Hepatocyte (in vitro differentiated cells): ENCODE measurements at regions not wholly inside any gene's neighbourhood (a gene's known extent, or its start where the extent isn't known, plus 50 kb on each side); places are given as distances from the start of the nearest gene placed in this dataset.

Source experiments
- DNase-seq: peaks from one replicate; pipeline ENCODE4 v3.0.0-alpha.2; 2016; ENCODE audit warnings: low spot score
- H2AFZ ChIP-seq: fragments of 200-600 bp; sonication (generic); 2 replicates; pipeline ENCODE4 v1.6.0; 2016; ENCODE audit warnings: antibody characterized with exemption, mild to moderate bottlenecking
- H3K27ac ChIP-seq: fragments of 200-600 bp; sonication (generic); 2 replicates; pipeline ENCODE4 v1.5.1; 2016; ENCODE audit warnings: mild to moderate bottlenecking
- H3K27me3 ChIP-seq: fragments of 200-600 bp; sonication (generic); 2 replicates; pipeline ENCODE4 v1.6.1; 2016
- H3K36me3 ChIP-seq: fragments of 200-600 bp; sonication (generic); replicated peaks from 2 replicates; pipeline ENCODE4 v1.5.1; 2016; ENCODE audit warnings: low read depth; ENCODE audit not compliant: insufficient read depth
- H3K4me1 ChIP-seq: fragments of 200-600 bp; sonication (generic); 2 replicates; pipeline ENCODE4 v1.5.1; 2016; ENCODE audit warnings: mild to moderate bottlenecking, moderate library complexity; ENCODE audit not compliant: insufficient read depth
- H3K4me2 ChIP-seq: fragments of 200-600 bp; sonication (generic); 2 replicates; pipeline ENCODE4 v1.6.0; 2016
- H3K4me3 ChIP-seq: fragments of 200-600 bp; sonication (generic); 2 replicates; pipeline ENCODE4 v1.5.1; 2016; ENCODE audit warnings: mild to moderate bottlenecking
- H3K79me2 ChIP-seq: fragments of 200-600 bp; sonication (generic); 2 replicates; pipeline ENCODE4 v1.6.0; 2017; ENCODE audit warnings: mild to moderate bottlenecking
- H3K9me2 ChIP-seq: fragments of 200-600 bp; sonication (generic); replicated peaks from 2 replicates; pipeline ENCODE4 v1.6.0; 2017; ENCODE audit warnings: mild to moderate bottlenecking; ENCODE audit not compliant: insufficient read depth
- H3K9me3 ChIP-seq: fragments of 200-600 bp; sonication (generic); 2 replicates; pipeline ENCODE4 v1.5.1; 2016; ENCODE audit warnings: low read depth, mild to moderate bottlenecking
- H4K20me1 ChIP-seq: fragments of 200-600 bp; sonication (generic); 2 replicates; pipeline ENCODE4 v1.6.0; 2016; ENCODE audit warnings: mild to moderate bottlenecking; ENCODE audit not compliant: insufficient read depth, poor library complexity, severe bottlenecking
- EZH2 ChIP-seq: fragments of 200-600 bp; sonication (generic); IDR thresholded peaks from 2 replicates; pipeline ENCODE4 v1.6.1; 2016; ENCODE audit warnings: antibody characterized with exemption, mild to moderate bottlenecking, borderline replicate concordance
- EZH2phosphoT487 ChIP-seq: fragments of 200-600 bp; sonication (generic); IDR thresholded peaks from one replicate; pipeline ENCODE4 v1.6.1; 2018; ENCODE audit warnings: antibody characterized with exemption, mild to moderate bottlenecking, low read depth, moderate library complexity; ENCODE audit not compliant: unreplicated experiment, severe bottlenecking
- WGBS: methylation state at CpG from one replicate; pipeline ENCODE4 v1.1.6; 2016; ENCODE audit warnings: low lambda C conversion rate; ENCODE audit errors: missing lambda C conversion rate; 5-methylcytosine and 5-hydroxymethylcytosine counted together
- TF ChIP-seq, protein P1 (sequence below): fragments of 200-600 bp; sonication (generic); IDR thresholded peaks from 2 replicates; pipeline ENCODE4 v1.5.1; 2016; ENCODE audit warnings: antibody characterized with exemption, mild to moderate bottlenecking; ENCODE audit not compliant: poor library complexity

DNA sequence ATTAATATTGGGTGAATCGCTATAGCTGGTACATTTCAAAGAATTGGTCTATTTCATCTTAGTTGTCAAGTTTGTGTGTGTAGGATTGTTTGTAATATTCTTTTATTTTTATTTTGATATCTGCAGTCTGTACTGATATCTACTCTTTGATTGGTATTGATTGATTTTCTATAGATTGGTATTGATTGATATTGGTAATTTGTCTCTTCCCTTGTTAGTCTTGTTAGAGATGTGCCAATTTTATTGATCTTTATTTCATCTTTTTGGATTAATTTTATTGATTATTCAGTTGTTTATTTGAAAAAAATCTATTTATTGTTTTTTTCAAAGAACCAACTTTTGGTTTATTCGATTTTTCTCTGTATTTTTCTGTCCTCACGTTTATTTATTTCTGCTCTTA lies 61.4 kb downstream of the TM2D3 start:
- TF ChIP-seq, protein P1, sequence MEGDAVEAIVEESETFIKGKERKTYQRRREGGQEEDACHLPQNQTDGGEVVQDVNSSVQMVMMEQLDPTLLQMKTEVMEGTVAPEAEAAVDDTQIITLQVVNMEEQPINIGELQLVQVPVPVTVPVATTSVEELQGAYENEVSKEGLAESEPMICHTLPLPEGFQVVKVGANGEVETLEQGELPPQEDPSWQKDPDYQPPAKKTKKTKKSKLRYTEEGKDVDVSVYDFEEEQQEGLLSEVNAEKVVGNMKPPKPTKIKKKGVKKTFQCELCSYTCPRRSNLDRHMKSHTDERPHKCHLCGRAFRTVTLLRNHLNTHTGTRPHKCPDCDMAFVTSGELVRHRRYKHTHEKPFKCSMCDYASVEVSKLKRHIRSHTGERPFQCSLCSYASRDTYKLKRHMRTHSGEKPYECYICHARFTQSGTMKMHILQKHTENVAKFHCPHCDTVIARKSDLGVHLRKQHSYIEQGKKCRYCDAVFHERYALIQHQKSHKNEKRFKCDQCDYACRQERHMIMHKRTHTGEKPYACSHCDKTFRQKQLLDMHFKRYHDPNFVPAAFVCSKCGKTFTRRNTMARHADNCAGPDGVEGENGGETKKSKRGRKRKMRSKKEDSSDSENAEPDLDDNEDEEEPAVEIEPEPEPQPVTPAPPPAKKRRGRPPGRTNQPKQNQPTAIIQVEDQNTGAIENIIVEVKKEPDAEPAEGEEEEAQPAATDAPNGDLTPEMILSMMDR = no peak
- no peak for TF ChIP-seq EZH2phosphoT487
- no peak for TF ChIP-seq EZH2

DNA sequence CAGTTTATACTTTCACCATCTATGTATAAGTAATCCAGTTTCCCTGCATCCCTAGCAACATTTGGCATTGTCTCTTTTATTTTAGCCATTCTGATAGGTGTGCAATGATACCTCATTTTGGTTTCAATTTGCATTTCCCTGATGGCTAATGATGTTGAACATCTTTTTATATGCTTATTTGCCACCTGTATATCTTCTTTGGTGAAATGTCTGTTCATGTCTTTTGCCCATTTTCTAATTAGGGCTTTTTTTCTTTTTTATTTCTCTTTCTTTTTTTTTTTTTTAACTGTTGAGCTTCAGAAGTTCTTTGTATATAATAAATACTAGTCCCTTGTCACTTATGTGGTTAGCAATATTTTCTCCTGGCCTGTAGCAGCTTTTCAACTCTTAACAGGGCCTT lies 68.9 kb downstream of the TM2D3 start:
- no peak overlapping the region for H3K4me3 ChIP-seq
- no peaks in the 10 kb centered on the region for H3K9me3 ChIP-seq
- H2AFZ ChIP-seq = no peak overlapping the region
- no peaks in the 10 kb centered on the region for H3K27me3 ChIP-seq
- TF ChIP-seq EZH2 = no peak
- TF ChIP-seq EZH2phosphoT487 = no peak
- TF ChIP-seq, protein P1 = no peak
- no peaks in the 10 kb centered on the region for H3K4me1 ChIP-seq
- H3K4me2 ChIP-seq = no peak overlapping the region
- DNase-seq = no peak
- H3K36me3 ChIP-seq = no peaks in the 10 kb centered on the region
- no peak overlapping the region for H3K27ac ChIP-seq
- H3K79me2 ChIP-seq = no peaks in the 10 kb centered on the region
- no peaks in the 10 kb centered on the region for H4K20me1 ChIP-seq
- H3K9me2 ChIP-seq = no peaks in the 10 kb centered on the region

More for the DNA sequence above, 61.4 kb downstream of the TM2D3 start:
- H3K27ac ChIP-seq = no peak overlapping the region
- H3K4me2 ChIP-seq = no peak overlapping the region
- no peaks in the 10 kb centered on the region for H3K9me3 ChIP-seq
- WGBS = 91% methylated on average over 3 of the region's 3 CpGs
- H3K4me3 ChIP-seq = no peak overlapping the region
- H3K79me2 ChIP-seq = no peaks in the 10 kb centered on the region
- no peaks in the 10 kb centered on the region for H3K9me2 ChIP-seq
- no peak overlapping the region for H2AFZ ChIP-seq
- no peaks in the 10 kb centered on the region for H3K36me3 ChIP-seq
- no peaks in the 10 kb centered on the region for H3K4me1 ChIP-seq
- no peaks in the 10 kb centered on the region for H4K20me1 ChIP-seq
- no peaks in the 10 kb centered on the region for H3K27me3 ChIP-seq
- no peak for DNase-seq

DNA sequence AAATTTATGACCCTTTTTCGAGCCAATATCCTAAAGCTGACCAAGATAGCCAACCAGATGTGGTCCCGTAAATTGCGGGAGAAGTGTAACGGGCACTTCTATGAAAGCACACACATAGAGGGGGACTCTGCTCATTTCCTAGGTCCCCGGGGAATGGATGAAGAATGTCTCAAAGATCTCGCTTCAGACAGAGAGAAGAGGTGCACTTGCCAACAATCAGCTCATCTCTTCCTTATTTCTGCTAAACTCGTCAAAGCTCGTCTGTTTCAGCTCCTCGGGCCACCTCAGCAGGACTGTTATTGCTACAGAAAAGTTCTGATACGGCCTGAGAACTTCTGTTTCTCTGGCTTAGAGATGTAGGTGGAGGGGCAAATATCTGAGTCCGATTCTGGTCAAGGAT lies 71.8 kb downstream of the TM2D3 start:
- Histone ChIP-seq H3K27me3 (no peaks in the 10 kb centered on the region), H3K4me1 (no peaks in the 10 kb centered on the region), H2AFZ (no peak overlapping the region), H4K20me1 (no peaks in the 10 kb centered on the region), H3K4me3 (no peak overlapping the region), H3K9me2 (no peaks in the 10 kb centered on the region), H3K4me2 (no peak overlapping the region), H3K9me3 (no peaks in the 10 kb centered on the region), H3K79me2 (no peaks in the 10 kb centered on the region), H3K27ac (no peak overlapping the region), H3K36me3 (no peaks in the 10 kb centered on the region)
- TF ChIP-seq EZH2 (no peak), EZH2phosphoT487 (no peak)
- TF ChIP-seq, protein P1 = no peak
- DNase-seq = no peak
- WGBS = 84% methylated on average over 11 of the region's 11 CpGs

DNA sequence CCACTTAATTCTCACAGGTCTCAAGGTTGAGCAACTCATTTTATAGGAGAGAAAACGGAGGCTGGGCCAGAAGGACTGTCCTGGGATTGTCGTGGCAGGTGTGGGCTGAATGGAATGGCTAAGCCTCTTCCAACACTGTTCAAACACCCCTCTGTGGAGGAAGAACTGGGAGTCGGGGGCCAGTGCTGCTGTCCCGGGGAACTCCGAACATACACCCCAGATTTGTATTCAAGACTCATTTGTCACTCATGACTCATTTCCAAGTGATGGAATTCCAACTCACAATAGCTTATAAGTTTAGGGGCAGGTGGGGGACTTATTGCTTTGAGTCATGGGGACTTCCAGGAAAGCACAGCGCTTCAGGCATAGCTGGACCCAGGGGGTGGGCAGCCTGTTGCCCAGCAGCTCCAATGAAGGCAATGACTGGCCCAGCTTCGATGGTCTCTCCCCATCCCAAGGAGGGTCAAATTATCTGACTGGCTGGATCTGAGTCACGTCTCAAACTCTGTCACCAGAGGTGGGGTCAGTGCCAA lies 72.5 kb downstream of the TM2D3 start:
- no peak for TF ChIP-seq EZH2
- TF ChIP-seq, protein P1 = no peak
- no peak for TF ChIP-seq EZH2phosphoT487
- Histone ChIP-seq H3K4me1 (no peaks in the 10 kb centered on the region), H3K27ac (no peak overlapping the region), H3K9me3 (no peaks in the 10 kb centered on the region), H3K4me2 (no peak overlapping the region), H3K79me2 (no peaks in the 10 kb centered on the region), H3K4me3 (no peak overlapping the region), H3K27me3 (no peaks in the 10 kb centered on the region), H3K36me3 (no peaks in the 10 kb centered on the region), H3K9me2 (no peaks in the 10 kb centered on the region), H2AFZ (no peak overlapping the region), H4K20me1 (no peaks in the 10 kb centered on the region)
- WGBS = 73% methylated on average over 8 of the region's 8 CpGs
- no peak for DNase-seq
